DOHH2 (cell line): ENCODE measurements at regions not wholly inside any gene's neighbourhood (a gene's known extent, or its start where the extent isn't known, plus 50 kb on each side); places are given as distances from the start of the nearest gene placed in this dataset.

Experiments used
- CTCF ChIP-seq: fragments of 200-600 bp; sonication (generic); IDR thresholded peaks from one replicate; pipeline ENCODE4 v1.5.1; 2014; ENCODE audit warnings: antibody characterized with exemption, mild to moderate bottlenecking, low read depth, low read length; ENCODE audit not compliant: poor library complexity, severe bottlenecking
- EZH2phosphoT487 ChIP-seq: fragments of 200-600 bp; sonication (generic); IDR thresholded peaks from 2 replicates; pipeline ENCODE4 v1.6.1; 2017; ENCODE audit warnings: borderline replicate concordance, mild to moderate bottlenecking, antibody characterized with exemption, low read length, moderate library complexity, mixed read lengths

- TF ChIP-seq CTCF (no peak), EZH2phosphoT487 (no peak)
Measured at GRCh38 chr10:94092848-94093247, 99.1 kb downstream of the PLCE1 start.
